Keratinocyte (primary cell): ENCODE measurements at regions not wholly inside any gene's neighbourhood (a gene's known extent, or its start where the extent isn't known, plus 50 kb on each side); places are given as distances from the start of the nearest gene placed in this dataset.

Experiments used
- DNase-seq: peaks from one replicate; pipeline ENCODE4 v3.0.0-alpha.2; 2011; ENCODE audit warnings: low read depth, missing footprints, low spot score
- FAIRE-seq: peaks from 2 replicates; lab custom pipeline; 2011; peaks lifted over from hg19 to GRCh38; lab: Jason Lieb, UNC
- H2AFZ ChIP-seq: 2 replicates; pipeline ENCODE4 v1.6.0; 2012; ENCODE audit warnings: low read length, control low read depth, inconsistent platforms; ENCODE audit not compliant: control insufficient read depth
- H3K27ac ChIP-seq: 2 replicates; pipeline ENCODE4 v1.5.1; 2011; ENCODE audit warnings: low read length; ENCODE audit not compliant: control insufficient read depth, insufficient read depth
- H3K27me3 ChIP-seq: 3 replicates; pipeline ENCODE4 v1.6.0; 2011; ENCODE audit warnings: low read length; ENCODE audit not compliant: control insufficient read depth, insufficient read depth; ENCODE audit errors: extremely low read depth
- H3K36me3 ChIP-seq, 2 experiments: 2 replicates in 1 of 2; 3 replicates in 1 of 2; pipeline ENCODE4 v1.5.1; 2011; ENCODE audit warnings: low read length in 2 of 2, mild to moderate bottlenecking in 1 of 2; ENCODE audit not compliant: control insufficient read depth in 2 of 2, insufficient read depth in 2 of 2; ENCODE audit errors: extremely low read depth in 1 of 2
- H3K4me1 ChIP-seq: 3 replicates; pipeline ENCODE4 v1.5.1; 2011; ENCODE audit warnings: low read length; ENCODE audit not compliant: control insufficient read depth, insufficient read depth; ENCODE audit errors: extremely low read depth
- H3K4me2 ChIP-seq: 3 replicates; pipeline ENCODE4 v1.6.0; 2011; ENCODE audit warnings: low read depth, low read length; ENCODE audit not compliant: control insufficient read depth, insufficient read depth; ENCODE audit errors: extremely low read depth
- H3K4me3 ChIP-seq, 3 experiments: fragments of 200-600 bp in 1 of 3; sonication (generic) in 1 of 3; 2 replicates in 2 of 3; 3 replicates in 1 of 3; pipeline ENCODE4 v1.5.1; 2011 to 2016; ENCODE audit warnings: low read length in 3 of 3, mild to moderate bottlenecking in 3 of 3, control low read depth in 2 of 3, inconsistent platforms in 1 of 3, low read depth in 1 of 3, mixed read lengths in 1 of 3, mixed run types in 1 of 3, moderate library complexity in 1 of 3; ENCODE audit not compliant: control insufficient read depth in 2 of 3, insufficient read depth in 2 of 3; ENCODE audit errors: extremely low read depth in 1 of 3
- H3K79me2 ChIP-seq: 2 replicates; pipeline ENCODE4 v1.6.0; 2012; ENCODE audit warnings: low read length; ENCODE audit not compliant: control insufficient read depth, insufficient read depth
- H3K9ac ChIP-seq: 3 replicates; pipeline ENCODE4 v1.6.0; 2011; ENCODE audit warnings: low read length; ENCODE audit not compliant: control insufficient read depth, insufficient read depth; ENCODE audit errors: extremely low read depth
- H3K9me1 ChIP-seq: 3 replicates; pipeline ENCODE4 v1.6.0; 2011; ENCODE audit warnings: low read length; ENCODE audit not compliant: control insufficient read depth, insufficient read depth; ENCODE audit errors: extremely low read depth
- H3K9me3 ChIP-seq: 2 replicates; pipeline ENCODE4 v1.5.1; 2012; ENCODE audit warnings: low read depth, low read length; ENCODE audit not compliant: control insufficient read depth
- H4K20me1 ChIP-seq: 3 replicates; pipeline ENCODE4 v1.6.0; 2011; ENCODE audit warnings: low read length; ENCODE audit not compliant: control insufficient read depth, insufficient read depth; ENCODE audit errors: extremely low read depth
- CTCF ChIP-seq, 3 experiments: IDR thresholded peaks in 1 of 3; conservative IDR thresholded peaks in 1 of 3; optimal IDR thresholded peaks in 1 of 3; 2 replicates in 2 of 3; 3 replicates in 1 of 3; pipeline versions ENCODE3 to v1.5.1; 2011; ENCODE audit warnings: low read length in 3 of 3, mild to moderate bottlenecking in 3 of 3, moderate library complexity in 2 of 3, control low read depth in 1 of 3, inconsistent platforms in 1 of 3; ENCODE audit not compliant: insufficient read depth in 2 of 3; ENCODE audit errors: extremely low read depth in 1 of 3
- EZH2 ChIP-seq: IDR thresholded peaks from one replicate; pipeline ENCODE4 v1.6.1; 2012; ENCODE audit warnings: inconsistent platforms, mild to moderate bottlenecking, low read length, moderate library complexity
- dilution Hi-C: fragments of 300-500 bp; cut with MboI; formaldehyde crosslinking; loops from one replicate; pipeline ENCODE4 v1.7.0; 2020; ENCODE audit warnings: low sequenced_read_pairs; ENCODE audit not compliant: extremely low pct_ligation_motif_present

- Histone ChIP-seq H3K27ac (no peak overlapping the region), H3K4me2 (no peak overlapping the region), H3K4me3 (no peak overlapping the region), H3K9ac (no peak overlapping the region), H3K9me1 (no peaks in the 10 kb centered on the region), H2AFZ (no peak overlapping the region), H3K79me2 (no peaks in the 10 kb centered on the region), H3K9me3 (no peaks in the 10 kb centered on the region), H3K36me3 (no peaks in the 10 kb centered on the region), H4K20me1 (no peaks in the 10 kb centered on the region), H3K4me1 (no peaks in the 10 kb centered on the region), H3K27me3 (no peaks in the 10 kb centered on the region)
- DNase-seq, result no peak
- dilution Hi-C loops, result no loop called here
- FAIRE-seq, result no peak
- no peak for TF ChIP-seq EZH2
- no peak for TF ChIP-seq CTCF (optimal IDR thresholded peaks at IDR 0.05 in 1 of 3, IDR thresholded peaks at IDR 0.05 in 1 of 3, conservative IDR thresholded peaks at IDR 0.05 in 1 of 3; ENCODE audit: extremely low read depth in 1 of 3, insufficient read depth in 2 of 3, low read length in 3 of 3)
Measured at GRCh38 chr2:225757248-225757647, 357.7 kb downstream of the NYAP2 start.

- Histone ChIP-seq H3K4me3 (no peak overlapping the region), H3K36me3 (no peaks in the 10 kb centered on the region), H4K20me1 (no peaks in the 10 kb centered on the region), H2AFZ (no peak overlapping the region), H3K9me1 (no peaks in the 10 kb centered on the region), H3K9me3 (no peaks in the 10 kb centered on the region), H3K27me3 (no peaks in the 10 kb centered on the region), H3K27ac (no peak overlapping the region), H3K4me1 (no peaks in the 10 kb centered on the region), H3K4me2 (no peak overlapping the region), H3K9ac (no peak overlapping the region), H3K79me2 (no peaks in the 10 kb centered on the region)
- FAIRE-seq, result no peak
- TF ChIP-seq EZH2 (no peak), CTCF (optimal IDR thresholded peaks at IDR 0.05 in 1 of 3, IDR thresholded peaks at IDR 0.05 in 1 of 3, conservative IDR thresholded peaks at IDR 0.05 in 1 of 3; ENCODE audit: extremely low read depth in 1 of 3, insufficient read depth in 2 of 3, low read length in 3 of 3) (no peak)
- dilution Hi-C loops, result no loop called here
- DNase-seq, result no peak
Measured at GRCh38 chr2:225756198-225756597, 356.7 kb downstream of the NYAP2 start.
